Activated CD8-positive, alpha-beta T cell treated with anti-CD3 and anti-CD28 coated beads for 36 hours (primary cell): ENCODE measurements at regions not wholly inside any gene's neighbourhood (a gene's known extent, or its start where the extent isn't known, plus 50 kb on each side); places are given as distances from the start of the nearest gene placed in this dataset.
A peak's percentile ranks its signal among the peaks of the same experiment; 100 is the strongest.

Source experiments
- ATAC-seq: fragments of 200-7000 bp; cut with Tn5 transposase; one replicate; pipeline ENCODE4 v1.10.0; 2021; ENCODE audit warnings: mild to moderate bottlenecking, moderate library complexity
- CTCF ChIA-PET: fragments of 350-600 bp; sonication (Branson Sonifier 250); formaldehyde crosslinking; loops from one replicate; lab custom pipeline; 2021; ENCODE audit warnings: antibody characterized with exemption; lab: Charles Lee
- POLR2A ChIA-PET: fragments of 350-600 bp; sonication (Branson Sonifier 250); formaldehyde crosslinking; loops from one replicate; lab custom pipeline; 2021; ENCODE audit warnings: antibody characterized with exemption; lab: Charles Lee
- DNase-seq: peaks from one replicate; pipeline ENCODE4 v3.0.0-alpha.2; 2020
- H3K27ac Mint-ChIP-seq: one replicate; pipeline ENCODE4 v1.8.0; 2021; ENCODE audit warnings: mild to moderate bottlenecking, mixed read lengths
- H3K27me3 Mint-ChIP-seq: one replicate; pipeline ENCODE4 v1.8.0; 2021; ENCODE audit warnings: mixed read lengths
- H3K36me3 Mint-ChIP-seq: one replicate; pipeline ENCODE4 v1.8.0; 2021; ENCODE audit warnings: low read depth, mixed read lengths
- H3K4me1 Mint-ChIP-seq: one replicate; pipeline ENCODE4 v1.8.0; 2021; ENCODE audit warnings: low read depth, mixed read lengths
- H3K4me3 Mint-ChIP-seq: one replicate; pipeline ENCODE4 v1.8.0; 2021; ENCODE audit warnings: mild to moderate bottlenecking, moderate library complexity, mixed read lengths
- H3K9me3 Mint-ChIP-seq: one replicate; pipeline ENCODE4 v1.8.0; 2021; ENCODE audit warnings: mixed read lengths
- CTCF ChIP-seq: fragments of 200-600 bp; IDR thresholded peaks from one replicate; pipeline ENCODE4 v1.8.0; 2022; ENCODE audit warnings: antibody characterized with exemption, mild to moderate bottlenecking
- intact Hi-C: fragments of 100-400 bp; cut with micrococcal nuclease; formaldehyde crosslinking; loops from one replicate; pipeline ENCODE4 v1.10.0; 2022

- Mint-ChIP-seq H3K27ac (no peak overlapping the region), H3K27me3 (peaks cover 24% of the 10 kb centered on the region), H3K9me3 (no peaks in the 10 kb centered on the region), H3K4me3 (no peak overlapping the region), H3K36me3 (no peaks in the 10 kb centered on the region), H3K4me1 (peaks cover 16% of the 10 kb centered on the region)
- CTCF ChIA-PET: interaction anchor here (0.8 to 3.2 kb wide), 23 partner anchors 8 to 633 kb away, joined by 3 to 20 read pairs (median 5); no protein-coding TSS in a partner anchor
- no peak for ATAC-seq
- intact Hi-C loops: no loop called here
- POLR2A ChIA-PET: no interaction called here
- no peak for DNase-seq
- TF ChIP-seq CTCF: no peak
Measured at GRCh38 chr6:16965689-16966088, 136.2 kb upstream of the STMND1 start.

GRCh38 chr6:16964553-16965499, 137.0 kb upstream of the STMND1 start:
- DNase-seq (peak; percentile 82), ATAC-seq (peak; percentile 98)
- no peak overlapping the region for H3K4me3 Mint-ChIP-seq
- peak; percentile 77 for TF ChIP-seq CTCF
- peaks cover 16% of the 10 kb centered on the region for H3K4me1 Mint-ChIP-seq
- ChIA-PET CTCF (interaction anchor here (0.6 to 3.2 kb wide), 31 partner anchors 9 to 875 kb away, joined by 3 to 20 read pairs (median 4); no protein-coding TSS in a partner anchor), POLR2A (no interaction called here)
- no peaks in the 10 kb centered on the region for H3K9me3 Mint-ChIP-seq
- intact Hi-C loops: no loop called here
- H3K27ac Mint-ChIP-seq: no peak overlapping the region
- H3K27me3 Mint-ChIP-seq: peaks cover 21% of the 10 kb centered on the region
- no peaks in the 10 kb centered on the region for H3K36me3 Mint-ChIP-seq

GRCh38 chr6:16961577-16961976, 140.3 kb upstream of the STMND1 start:
- ChIA-PET POLR2A (no interaction called here), CTCF (interaction anchor here (0.8 kb wide), 1 partner anchor 630 kb away, joined by 3 read pairs; no protein-coding TSS in a partner anchor)
- H3K27me3 Mint-ChIP-seq: peaks cover 15% of the 10 kb centered on the region
- no peaks in the 10 kb centered on the region for H3K9me3 Mint-ChIP-seq
- no peak for ATAC-seq
- no peaks in the 10 kb centered on the region for H3K36me3 Mint-ChIP-seq
- DNase-seq: no peak
- no peak overlapping the region for H3K4me3 Mint-ChIP-seq
- no peak for TF ChIP-seq CTCF
- H3K4me1 Mint-ChIP-seq: peaks cover 25% of the 10 kb centered on the region
- intact Hi-C loops: no loop called here
- no peak overlapping the region for H3K27ac Mint-ChIP-seq

GRCh38 chr6:16959789-16960188, 142.1 kb upstream of the STMND1 start:
- peaks cover 34% of the 10 kb centered on the region for H3K4me1 Mint-ChIP-seq
- TF ChIP-seq CTCF: no peak
- no peak overlapping the region for H3K27ac Mint-ChIP-seq
- POLR2A ChIA-PET: no interaction called here
- CTCF ChIA-PET: no interaction called here
- ATAC-seq: no peak
- no peak overlapping the region for H3K4me3 Mint-ChIP-seq
- DNase-seq: no peak
- H3K9me3 Mint-ChIP-seq: no peaks in the 10 kb centered on the region
- H3K36me3 Mint-ChIP-seq: no peaks in the 10 kb centered on the region
- intact Hi-C loops: loop anchor here (10.0 kb wide), 3 partner anchors 125 to 635 kb away; no protein-coding TSS in a partner anchor
- H3K27me3 Mint-ChIP-seq: peaks cover 12% of the 10 kb centered on the region

GRCh38 chr6:16956361-16956760, 145.5 kb upstream of the STMND1 start:
- Mint-ChIP-seq H3K27ac (peak overlapping the region; percentile 79), H3K4me3 (no peak overlapping the region), H3K4me1 (peaks cover 35% of the 10 kb centered on the region), H3K9me3 (no peaks in the 10 kb centered on the region), H3K27me3 (peaks cover 15% of the 10 kb centered on the region), H3K36me3 (no peaks in the 10 kb centered on the region)
- ATAC-seq (peak; percentile 87), DNase-seq (peak; percentile 51)
- TF ChIP-seq CTCF: no peak
- ChIA-PET POLR2A (no interaction called here), CTCF (interaction anchor here (1.0 to 3.1 kb wide), 4 partner anchors 8 to 194 kb away, joined by 3 to 20 read pairs (median 4); no protein-coding TSS in a partner anchor)
- intact Hi-C loops: loop anchor here (10.0 kb wide), 3 partner anchors 122 to 632 kb away; no protein-coding TSS in a partner anchor
